GM21529 (cell line): ENCODE measurements at regions not wholly inside any gene's neighbourhood (a gene's known extent, or its start where the extent isn't known, plus 50 kb on each side); places are given as distances from the start of the nearest gene placed in this dataset.

Source experiments
- ATAC-seq: cut with Tn5 transposase; IDR thresholded peaks from one replicate; pipeline ENCODE4 v1.9.1; 2021; ENCODE audit not compliant: unreplicated experiment

DNA sequence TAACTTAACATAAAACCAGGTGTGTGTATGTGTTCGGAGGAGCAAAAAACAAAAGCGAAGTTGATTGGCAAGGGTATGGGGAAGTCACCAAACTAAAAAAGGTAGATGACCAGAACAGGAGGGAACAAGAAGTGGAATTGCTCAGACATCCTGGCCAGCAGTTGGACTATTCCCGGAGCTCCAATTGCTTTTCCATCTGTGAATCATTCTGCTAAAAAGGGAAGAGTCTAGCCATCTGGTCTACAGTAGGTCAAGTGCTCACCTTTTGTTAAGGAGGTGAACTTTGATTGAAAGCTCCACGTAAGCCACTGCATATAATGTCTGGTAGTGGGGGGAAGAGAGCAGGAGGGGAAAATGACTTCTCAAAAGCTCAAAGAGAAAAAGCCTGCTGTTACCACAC, 50.0 kb upstream of the BET1 start:
- no peak for ATAC-seq

DNA sequence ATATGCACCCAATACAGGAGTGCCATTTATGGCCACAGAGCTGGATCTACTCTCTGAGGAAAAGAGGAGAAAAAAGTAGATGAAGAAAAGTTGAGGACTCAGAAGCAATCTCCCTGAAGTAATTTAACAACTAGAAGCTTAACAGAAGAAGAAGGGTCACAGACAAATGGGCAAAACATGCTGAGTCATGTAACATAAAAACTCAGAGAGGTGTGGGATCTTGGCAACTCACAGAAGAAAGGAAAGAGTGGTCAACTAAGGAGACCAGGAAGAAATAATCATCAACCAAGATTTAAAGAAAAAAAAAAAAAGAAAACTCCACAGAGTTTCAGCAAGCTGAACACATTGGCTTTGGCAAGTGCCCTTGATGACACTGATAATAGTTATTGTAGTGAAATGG, 51.8 kb upstream of the BET1 start:
- ATAC-seq, result no peak

DNA sequence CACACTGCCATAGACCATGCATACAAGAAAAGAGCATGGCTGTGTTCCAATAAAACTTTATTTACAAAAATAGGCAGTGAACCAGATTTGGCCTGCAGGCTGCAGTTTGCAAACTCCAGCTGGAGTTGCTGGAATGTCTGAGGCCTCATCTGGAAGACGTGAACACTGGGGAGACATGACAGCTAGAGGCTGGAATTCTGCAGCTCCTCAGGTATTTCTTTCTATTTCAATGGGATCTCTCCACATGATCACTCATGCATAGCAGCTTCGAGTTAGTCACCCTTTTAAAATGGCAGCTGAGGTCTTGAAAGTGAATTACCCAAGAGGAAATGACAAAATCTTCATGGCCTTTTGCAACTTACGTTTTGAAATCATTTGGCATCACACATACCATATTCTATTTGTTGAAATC, 52.6 kb upstream of the BET1 start:
- no peak for ATAC-seq

DNA sequence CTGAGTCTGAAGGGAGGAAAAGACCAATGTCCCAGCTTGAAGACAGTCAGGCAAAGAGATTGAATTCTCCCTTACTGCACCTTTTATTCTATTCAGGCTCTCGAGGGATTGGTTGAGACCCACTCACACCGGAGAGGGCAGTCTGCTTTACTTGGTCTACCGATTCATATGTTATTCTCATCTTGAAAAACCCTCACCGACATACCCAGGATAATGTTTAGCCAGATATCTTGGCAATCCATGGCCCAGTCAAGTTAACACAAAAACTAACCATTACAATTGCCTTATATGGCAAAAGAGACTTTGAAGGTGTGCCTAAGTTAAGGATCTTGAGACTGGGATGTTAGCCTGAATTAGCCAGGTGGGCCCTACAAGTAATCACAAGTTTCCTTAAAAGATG, 53.8 kb upstream of the BET1 start:
- ATAC-seq, result no peak

DNA sequence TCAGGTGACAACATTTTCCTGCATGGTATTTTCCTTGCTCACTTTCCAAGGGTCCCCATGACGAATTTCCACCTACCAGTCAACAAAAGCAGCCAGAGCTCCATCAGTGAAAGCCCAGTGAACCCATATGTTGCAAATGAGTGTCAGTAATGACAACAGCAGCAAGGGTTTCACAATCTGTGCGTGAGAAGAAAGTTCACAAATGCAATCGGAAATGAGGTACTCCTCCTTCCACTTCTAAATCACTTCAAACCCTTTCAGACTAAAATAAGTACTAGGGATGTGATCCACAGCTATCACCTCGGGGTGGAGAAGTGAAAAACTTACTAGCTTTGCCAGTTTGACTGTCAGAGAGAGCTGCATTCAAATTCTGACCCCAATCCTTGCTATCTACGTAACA, 55.6 kb upstream of the BET1 start:
- peak; percentile 82 for ATAC-seq

DNA sequence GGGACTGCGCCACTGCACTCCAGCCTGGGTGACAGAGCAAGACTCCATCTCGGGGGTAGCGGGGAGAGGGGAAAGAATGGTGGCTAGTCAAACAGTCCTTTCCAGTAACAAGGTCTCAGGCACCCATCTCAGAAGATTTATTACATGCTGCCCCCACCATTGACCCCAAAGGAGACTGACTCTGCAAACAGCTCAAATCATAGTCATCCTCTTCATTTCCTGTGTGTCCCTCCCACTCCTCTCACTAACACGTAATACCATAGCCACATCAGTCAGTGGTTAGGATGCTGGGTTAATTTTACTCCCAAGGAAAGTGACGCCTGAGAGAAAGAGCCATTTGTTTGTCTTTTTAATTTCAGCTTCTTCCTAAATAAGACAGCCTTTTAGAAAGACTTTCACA, 56.6 kb upstream of the BET1 start:
- ATAC-seq, result peak; percentile 42

DNA sequence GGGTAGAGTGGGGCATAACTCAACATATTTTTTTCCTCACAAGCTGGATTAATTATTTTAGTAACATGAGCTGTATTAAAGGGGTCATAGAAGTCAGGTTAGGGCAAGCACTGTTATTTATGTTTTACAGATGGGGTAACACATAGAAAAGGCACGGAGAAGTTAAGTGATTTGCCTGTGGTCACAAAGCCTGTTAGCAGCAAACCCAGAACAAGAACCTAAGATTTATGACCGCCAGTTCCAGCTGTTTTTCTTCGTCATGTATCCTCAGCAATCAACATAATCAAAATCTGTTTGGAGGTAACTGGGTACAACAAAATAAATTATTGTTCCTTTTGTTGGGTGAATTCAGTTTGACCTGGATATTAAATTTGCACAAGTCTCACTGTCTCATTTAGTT, 57.2 kb upstream of the BET1 start:
- ATAC-seq, result no peak

DNA sequence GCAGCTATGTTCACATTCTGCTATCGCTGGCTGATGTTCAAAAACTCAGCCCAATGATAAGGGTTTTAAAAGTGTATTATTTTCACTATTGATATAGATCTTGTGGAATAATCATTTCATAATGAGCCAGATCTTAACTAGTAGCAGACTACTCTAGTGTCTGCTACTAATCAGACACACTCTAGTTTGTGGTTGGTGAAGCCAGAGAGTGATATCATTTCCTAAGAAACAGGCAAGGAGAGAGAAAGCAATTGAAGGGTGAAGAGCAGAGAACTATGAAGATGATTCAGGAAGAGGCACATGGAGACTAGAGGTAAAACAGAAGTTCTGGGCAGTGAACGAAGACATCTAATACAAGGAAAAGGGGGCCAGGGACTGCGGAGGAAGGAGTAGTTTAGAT, 58.2 kb upstream of the BET1 start:
- ATAC-seq, result no peak

DNA sequence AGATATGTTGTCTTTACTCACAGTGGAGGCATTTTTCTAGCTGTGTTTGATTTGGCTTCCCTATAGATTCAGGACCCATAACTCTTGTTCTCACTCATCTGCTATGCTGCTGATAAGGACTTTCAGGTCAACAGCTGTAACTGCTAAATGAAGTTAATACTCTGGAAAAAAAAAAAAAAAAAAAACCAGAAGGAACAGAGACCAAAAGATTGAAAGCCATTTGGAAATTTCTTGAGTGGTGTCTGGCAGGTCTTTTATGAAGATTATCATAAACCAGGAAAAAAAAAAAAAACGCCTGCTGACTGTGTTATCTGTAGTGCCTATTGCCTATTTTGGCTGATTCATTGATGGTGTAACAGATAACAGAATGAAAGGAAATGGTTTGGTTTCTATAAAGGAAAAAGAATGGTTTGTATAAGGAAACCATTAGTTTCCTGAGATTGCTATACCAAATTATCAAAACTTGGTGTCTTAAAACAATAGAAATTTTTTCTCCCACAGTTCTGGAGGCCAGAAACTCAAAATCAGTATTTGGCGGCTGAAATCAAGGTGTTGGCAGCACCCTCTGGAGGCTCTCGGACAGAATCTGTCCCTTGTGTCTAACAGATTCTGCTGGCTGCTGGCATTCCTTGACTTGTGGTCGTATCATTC, 60.5 kb upstream of the BET1 start:
- ATAC-seq, result no peak

DNA sequence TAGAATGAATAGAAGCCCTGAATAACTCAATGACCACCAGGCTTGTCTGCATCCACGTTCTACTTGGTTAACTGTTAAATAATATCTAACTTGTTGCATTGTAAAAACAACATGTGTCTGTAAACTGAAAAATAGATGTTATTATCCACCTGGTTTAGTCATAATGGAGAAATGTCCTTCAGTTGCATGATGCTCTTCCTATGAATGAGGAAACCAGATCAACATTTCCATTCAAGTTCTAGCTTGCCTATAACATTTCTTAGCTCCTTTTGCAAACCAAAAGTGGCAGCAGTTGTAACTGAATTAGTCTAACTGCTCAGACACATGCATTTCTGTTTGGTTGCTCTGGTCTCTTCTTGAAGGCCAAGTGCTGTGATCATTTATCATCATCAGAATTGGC, 62.9 kb upstream of the BET1 start:
- ATAC-seq, result no peak

DNA sequence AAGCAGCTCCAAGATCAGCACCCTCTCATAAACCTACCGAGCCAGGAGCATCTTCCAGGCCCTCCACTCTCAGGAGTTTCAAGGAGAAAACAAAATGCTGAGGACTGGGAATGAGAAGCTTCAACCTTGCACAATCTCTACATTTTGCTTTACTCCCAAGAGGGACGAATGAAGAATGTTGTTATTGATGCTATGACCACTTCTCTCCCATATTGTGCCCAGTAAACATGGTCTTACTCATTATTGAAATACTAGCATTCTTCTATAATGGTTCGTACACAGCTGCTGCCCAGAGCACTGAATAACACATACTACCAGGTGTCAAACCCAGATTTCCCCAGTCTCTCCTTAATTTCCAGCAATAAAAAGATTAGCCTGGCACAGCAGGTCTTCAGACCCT, 63.4 kb upstream of the BET1 start:
- ATAC-seq, result no peak

DNA sequence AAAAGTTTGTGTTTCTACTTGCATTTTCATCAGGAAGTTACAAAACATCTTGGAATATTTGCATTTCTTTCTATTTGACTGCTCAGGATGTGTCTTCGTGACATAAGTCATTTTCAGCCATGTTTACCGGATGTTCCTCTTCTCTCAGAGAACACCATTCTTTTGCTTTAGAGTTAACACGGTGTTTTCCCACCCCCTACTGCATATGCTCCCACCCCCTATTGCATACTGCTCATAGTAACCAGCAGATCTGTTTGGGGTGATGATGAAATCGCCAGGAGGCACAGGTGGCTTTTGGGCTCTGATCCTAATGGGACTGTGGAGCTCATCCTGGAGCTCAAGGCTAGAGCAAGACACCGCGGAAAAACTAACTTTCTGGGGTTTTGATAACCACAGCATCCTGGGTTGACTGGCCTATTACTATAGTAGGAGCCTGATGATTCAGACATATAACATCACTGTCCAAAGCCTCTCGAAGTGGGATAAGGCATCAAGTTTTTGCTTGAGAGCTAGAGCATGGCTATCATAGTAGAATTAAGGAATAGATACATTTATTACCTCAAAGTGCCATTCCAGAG, 65.1 kb upstream of the BET1 start:
- ATAC-seq, result peak; percentile 82

DNA sequence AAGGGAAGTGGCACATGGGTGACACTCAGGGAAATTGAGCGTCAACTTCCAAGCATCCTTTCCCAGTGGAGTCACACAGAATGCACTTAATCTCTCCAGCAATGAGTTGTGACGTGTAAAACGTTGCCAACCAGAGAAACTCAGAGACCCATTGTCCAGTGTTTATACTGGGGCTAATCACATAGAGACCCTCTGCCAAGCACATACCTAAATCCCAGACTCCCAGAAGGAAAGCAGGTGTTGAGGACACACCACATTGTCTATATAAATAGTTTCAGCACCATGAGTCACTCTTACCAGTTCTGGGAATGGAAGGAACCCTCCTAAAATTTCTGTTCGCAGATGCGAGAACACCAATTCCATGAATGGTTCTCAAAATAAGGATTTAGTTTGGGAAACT, 76.4 kb upstream of the BET1 start:
- ATAC-seq, result no peak

DNA sequence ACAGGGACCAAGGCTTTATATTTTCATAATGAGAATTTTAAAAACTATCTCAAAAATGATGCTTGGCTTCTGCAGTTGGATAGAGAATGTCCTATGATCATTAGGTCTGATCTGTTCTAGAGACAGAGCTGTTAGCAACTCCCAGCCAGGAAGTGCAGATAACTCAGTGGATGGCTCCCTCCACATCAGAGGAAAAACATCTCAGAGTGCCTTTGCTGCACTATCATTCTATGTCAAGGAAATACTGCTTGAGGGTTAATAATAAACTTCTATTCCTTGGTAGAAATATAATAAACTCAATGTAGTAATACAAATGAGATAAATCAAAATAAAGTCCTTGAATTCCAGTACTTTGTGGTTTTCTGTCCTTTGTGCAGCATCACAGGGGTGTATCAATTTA, 78.0 kb upstream of the BET1 start:
- ATAC-seq, result no peak

DNA sequence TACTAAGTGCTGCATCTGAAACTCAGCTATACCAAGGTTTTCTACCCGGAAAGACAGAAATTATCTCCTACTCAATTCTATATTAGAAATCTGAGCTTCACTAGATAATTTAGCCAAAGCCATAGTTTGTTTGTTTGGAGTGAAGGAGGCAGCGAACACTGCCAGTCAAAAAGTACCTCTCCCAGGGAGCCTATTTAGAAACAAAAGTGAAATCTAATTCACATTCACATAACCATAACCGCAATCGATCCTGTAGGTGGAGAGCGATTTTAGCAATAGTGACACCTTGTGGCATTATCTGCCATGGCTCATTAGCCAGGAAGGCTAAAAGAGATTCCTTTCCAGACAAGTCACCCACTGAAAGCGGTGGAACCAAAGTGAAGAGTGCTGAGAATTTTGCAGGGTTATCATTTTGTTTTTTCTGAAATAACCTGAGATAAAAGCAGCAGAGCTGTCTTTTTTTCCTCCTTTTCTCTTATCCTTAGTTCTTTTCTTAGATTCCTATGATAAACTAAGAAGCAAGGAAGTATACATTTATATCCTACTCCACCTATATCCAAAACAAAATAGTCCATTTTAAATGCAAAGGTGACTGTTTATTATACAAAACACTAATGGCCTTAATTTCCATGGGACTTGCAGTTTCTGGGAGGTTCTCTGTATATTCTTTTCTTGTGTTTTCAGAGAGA, 83.7 kb upstream of the BET1 start:
- ATAC-seq, result peak; percentile 99

DNA sequence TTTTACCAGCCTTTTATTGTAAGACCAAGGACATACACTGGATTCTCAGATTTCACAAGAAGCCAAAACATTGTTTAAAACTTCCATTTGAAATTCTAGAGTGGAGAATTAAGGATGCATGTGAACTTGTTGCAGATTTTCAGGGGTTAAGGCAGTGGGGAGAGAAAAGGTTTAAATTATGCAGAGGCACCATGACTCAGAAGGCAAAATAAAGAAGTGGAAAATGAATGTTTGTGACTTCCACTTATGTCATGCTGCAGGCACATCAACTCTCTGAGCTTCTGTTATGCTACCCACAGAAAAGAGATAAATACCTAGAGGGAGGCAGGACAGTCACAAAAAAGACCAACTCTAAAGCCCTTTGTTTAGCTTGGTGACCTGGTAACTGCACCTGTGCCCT, 84.4 kb upstream of the BET1 start:
- no peak for ATAC-seq

DNA sequence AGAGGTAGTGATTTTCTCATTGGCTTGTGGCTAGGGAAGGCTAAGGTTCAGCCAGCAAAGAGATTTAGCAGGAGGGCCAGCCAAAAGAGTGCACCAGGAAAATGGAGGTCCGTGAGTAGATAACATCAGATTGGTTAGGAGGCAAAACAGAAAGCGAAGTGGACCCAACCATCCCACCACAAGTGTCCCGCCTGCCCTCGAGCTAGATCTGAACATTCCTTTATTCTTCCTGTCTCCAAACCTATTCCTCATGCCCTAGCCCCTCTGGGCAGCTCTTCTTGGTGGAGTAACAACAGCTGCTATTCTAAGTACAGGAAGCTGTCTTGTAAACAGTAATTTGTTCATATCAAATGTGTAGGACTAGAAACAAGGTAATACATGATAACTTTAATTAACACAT, 85.7 kb upstream of the BET1 start:
- ATAC-seq, result no peak

DNA sequence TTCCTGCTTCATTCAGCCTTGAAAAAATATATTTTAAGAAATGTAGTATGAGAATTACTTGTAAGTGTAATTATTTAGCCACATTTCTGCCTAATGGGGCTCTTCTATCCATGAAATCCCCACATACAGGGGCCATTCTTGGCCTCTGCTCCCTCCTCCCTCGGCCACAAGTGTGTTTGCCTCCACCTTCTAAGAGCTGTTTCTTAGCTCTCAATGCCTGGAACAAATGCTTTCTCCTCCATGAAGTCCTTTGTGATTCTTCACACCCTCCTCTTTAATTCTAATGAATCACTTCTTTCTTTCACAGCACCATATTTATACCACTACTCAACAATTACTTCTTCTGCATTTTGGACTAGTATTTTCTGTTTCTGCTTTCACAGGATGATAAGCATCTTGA, 88.8 kb upstream of the BET1 start:
- no peak for ATAC-seq

DNA sequence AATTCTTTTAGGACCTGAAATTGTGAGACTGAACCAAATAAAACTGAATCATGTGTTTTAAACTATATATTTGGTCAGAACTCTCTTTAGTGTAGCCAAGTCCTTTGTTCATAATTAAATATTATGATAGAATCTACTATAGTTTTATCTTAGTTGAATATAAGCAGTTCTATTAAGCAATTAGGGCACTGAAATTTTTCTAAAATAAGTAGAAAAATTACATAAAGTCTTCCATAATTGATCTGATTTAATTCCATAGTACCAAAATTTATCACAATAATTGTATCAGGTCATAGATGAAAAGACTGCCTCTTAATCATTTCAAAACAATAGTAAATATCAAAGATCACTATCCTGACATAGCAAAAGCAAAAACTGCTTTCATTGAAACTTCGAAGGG, 90.1 kb upstream of the BET1 start:
- no peak for ATAC-seq

DNA sequence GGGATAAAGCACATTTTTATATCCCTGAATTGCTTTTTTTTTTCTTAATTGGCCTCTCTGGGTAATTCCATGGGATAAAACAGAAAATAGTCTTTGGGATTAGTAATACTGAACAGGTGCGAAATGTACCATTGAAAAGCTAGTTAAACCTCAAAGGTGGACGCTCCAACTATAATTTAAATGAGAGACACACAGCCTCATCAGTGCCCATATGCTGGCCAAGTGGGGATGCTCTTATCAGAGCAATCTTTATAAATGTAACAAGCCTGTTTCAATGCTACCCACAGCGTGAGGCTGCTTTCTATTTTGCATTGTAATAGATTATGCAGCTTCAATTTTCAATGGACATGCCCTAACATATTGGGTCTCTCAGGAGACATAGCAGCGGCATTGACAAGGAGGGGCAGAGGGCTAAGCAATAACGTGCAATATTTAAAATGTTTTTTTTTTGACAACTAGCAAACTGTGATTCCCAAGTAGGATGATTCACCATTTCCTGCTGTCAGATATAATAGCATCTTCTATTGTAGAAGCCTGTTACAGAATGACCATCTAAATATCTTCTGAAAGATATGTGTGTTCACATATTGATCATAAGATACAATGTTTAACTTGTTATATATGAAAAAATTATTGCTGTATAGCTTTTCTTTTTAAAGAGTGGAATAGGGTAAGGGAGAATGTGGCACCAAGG, 91.3 kb upstream of the BET1 start:
- no peak for ATAC-seq

DNA sequence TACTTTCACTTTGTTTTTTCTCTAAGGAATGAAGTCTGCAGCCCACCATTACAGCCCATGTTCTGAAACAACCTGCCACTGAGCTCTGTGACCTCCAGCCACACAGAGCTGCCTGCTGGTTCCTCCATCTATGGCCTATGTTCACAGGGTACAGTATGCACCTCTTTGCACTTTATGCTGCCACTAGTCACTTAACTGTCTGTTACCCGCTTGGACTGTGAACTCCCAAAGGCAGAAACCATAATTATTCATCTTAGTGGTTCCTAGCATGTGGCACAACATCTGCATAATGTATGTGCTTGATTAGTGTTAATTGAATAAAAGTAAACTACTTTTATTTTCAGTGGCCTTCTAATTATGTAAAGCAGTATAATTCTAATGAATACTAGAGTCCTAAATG, 95.5 kb upstream of the BET1 start:
- no peak for ATAC-seq

DNA sequence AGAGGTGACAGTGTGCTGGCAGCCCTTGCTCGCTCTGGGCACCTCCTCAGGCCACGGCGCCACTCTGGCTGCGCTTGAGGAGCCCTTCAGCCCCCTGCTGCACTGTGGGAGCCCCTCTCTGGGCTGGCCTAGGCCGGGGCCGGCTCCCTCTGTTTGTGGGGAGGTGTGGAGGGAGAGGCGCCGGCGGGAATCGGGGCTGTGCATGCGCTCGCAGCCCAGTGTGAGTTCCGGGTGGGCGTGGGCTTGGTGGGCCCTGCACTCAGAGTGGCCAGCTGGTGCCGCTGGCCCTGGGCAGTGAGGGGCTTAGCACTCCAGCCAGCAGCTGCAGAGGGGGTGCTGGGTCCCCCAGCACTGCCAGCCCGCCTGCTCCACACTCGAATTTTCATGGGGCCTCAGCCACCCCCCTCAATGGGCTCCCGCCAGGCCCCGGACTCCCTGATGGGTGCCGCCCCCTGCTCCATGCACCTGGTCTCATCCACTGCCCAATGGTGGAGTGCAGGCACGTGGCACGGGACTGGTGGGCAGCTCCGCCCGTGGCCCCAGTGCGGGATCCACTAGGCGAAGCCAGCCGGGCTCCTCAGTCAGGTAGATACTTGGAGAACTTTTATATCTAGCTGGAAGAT, 96.7 kb upstream of the BET1 start:
- ATAC-seq, result no peak
